IPS DF 6.9 (cell line): ENCODE measurements at regions not wholly inside any gene's neighbourhood (a gene's known extent, or its start where the extent isn't known, plus 50 kb on each side); places are given as distances from the start of the nearest gene placed in this dataset.

ENCODE experiments used
- DNase-seq: peaks from one replicate; pipeline ENCODE4 v3.0.0-alpha.2; 2013; ENCODE audit warnings: low read depth, low spot score
- H3K27ac ChIP-seq: one replicate; pipeline ENCODE4 v1.5.1; 2013; ENCODE audit warnings: low read length, control low read depth
- H3K27me3 ChIP-seq: 2 replicates; pipeline ENCODE4 v1.6.1; 2013; ENCODE audit warnings: mild to moderate bottlenecking, low read length; ENCODE audit not compliant: control insufficient read depth, insufficient read depth
- H3K36me3 ChIP-seq: 2 replicates; pipeline ENCODE4 v1.6.1; 2013; ENCODE audit warnings: low read length; ENCODE audit not compliant: control insufficient read depth, insufficient read depth
- H3K4me1 ChIP-seq: 2 replicates; pipeline ENCODE4 v1.6.1; 2013; ENCODE audit warnings: low read length; ENCODE audit not compliant: control insufficient read depth, insufficient read depth
- H3K4me3 ChIP-seq: 2 replicates; pipeline ENCODE4 v1.5.1; 2013; ENCODE audit warnings: mild to moderate bottlenecking, low read length
- H3K9me3 ChIP-seq: 2 replicates; pipeline ENCODE4 v1.6.1; 2013; ENCODE audit warnings: low read length, inconsistent platforms; ENCODE audit not compliant: control insufficient read depth, insufficient read depth
- WGBS: extraction: QIAGEN DNeasy Blood & Tissue Kit; methylation state at CpG from one replicate; pipeline ENCODE4 v1.1.7; 2013; ENCODE audit warnings: mixed read lengths, missing lambda C conversion rate; ENCODE audit not compliant: insufficient read length, insufficient coverage; 5-methylcytosine and 5-hydroxymethylcytosine counted together

DNA sequence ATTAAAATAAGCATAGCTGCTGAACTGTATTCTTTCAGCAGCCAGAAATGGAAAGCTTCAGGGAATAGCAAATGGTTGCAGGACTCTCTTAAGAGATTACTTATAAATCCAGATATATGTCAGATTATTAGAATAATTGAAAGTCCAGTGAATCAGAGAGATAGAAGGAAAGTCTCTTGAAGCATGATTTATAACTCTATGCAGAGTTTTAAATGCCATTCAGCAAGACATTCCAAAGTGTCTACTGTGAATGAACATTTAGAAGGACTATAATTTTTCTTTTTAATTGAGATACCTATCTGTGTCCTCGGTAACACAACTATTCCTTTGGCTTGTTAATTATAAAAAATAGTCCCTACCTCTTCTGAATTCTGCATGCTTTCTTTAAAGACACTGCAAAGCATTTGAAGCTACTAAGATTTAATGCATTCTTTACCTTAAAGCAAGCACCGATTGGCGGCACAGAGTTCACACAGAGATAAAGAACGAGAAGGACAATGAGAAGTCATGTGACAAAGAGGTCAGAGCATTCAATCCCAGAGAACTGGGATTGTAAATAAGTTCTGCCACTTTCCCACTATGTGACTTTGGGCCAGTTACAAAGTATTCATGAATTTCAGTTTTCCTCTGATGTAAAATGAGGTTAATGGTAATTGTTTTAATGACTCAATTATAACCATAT, 371.0 kb upstream of the ATP2B1 start:
- Histone ChIP-seq H3K9me3 (no peaks in the 10 kb centered on the region), H3K36me3 (no peaks in the 10 kb centered on the region), H3K4me3 (no peak overlapping the region), H3K27ac (no peak overlapping the region), H3K4me1 (no peaks in the 10 kb centered on the region), H3K27me3 (no peaks in the 10 kb centered on the region)
- WGBS = no CpG with 5 or more reads among the region's 4 CpGs
- DNase-seq = no peak

DNA sequence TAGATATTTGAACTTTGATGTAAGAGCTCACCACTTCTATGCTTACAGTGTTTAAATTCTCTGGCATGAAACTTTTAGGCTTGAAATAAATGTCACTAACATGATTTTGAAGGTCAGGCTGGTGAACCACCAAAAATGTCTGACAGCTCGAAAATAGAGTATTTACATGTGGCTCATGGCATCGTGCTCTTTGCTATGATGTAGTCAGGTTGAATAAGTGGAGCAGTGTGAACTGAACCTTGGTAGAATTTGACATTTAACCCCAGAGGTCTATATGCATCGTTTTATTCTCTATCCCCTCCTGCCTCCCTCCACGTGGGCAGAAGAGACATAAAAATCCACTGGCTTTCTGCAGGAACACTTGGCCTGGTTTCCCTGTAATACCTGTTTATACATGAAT, 369.7 kb upstream of the ATP2B1 start:
- Histone ChIP-seq H3K36me3 (no peaks in the 10 kb centered on the region), H3K9me3 (no peaks in the 10 kb centered on the region), H3K4me3 (no peak overlapping the region), H3K27ac (no peak overlapping the region), H3K27me3 (no peaks in the 10 kb centered on the region), H3K4me1 (no peaks in the 10 kb centered on the region)
- no peak for DNase-seq
- no CpG with 5 or more reads among the region's 4 CpGs for WGBS

DNA sequence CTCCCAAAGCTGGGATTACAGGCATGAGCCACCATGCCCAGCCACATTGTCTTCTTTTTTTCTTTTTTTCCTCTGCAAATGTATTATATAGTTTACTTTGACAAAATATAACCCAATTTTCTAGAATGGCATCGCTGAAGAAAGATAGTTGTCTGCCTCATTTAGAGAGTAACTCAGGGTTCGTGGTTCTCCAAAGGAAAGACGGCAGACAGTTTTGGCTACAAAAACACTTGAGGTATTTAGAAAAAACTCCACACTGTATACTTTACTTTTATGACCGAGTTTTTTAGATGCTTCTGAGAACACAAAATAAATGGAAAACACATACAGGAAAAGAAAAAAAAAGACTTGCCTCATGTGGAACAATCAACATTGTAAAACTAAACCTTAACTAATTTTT, 369.1 kb upstream of the ATP2B1 start:
- Histone ChIP-seq H3K36me3 (no peaks in the 10 kb centered on the region), H3K27me3 (no peaks in the 10 kb centered on the region), H3K9me3 (no peaks in the 10 kb centered on the region), H3K4me1 (no peaks in the 10 kb centered on the region), H3K4me3 (no peak overlapping the region), H3K27ac (no peak overlapping the region)
- no CpG with 5 or more reads among the region's 4 CpGs for WGBS
- no peak for DNase-seq

GRCh38 chr12:90076851-90077319, 368.2 kb upstream of the ATP2B1 start:
- Histone ChIP-seq H3K4me1 (no peaks in the 10 kb centered on the region), H3K9me3 (no peaks in the 10 kb centered on the region), H3K36me3 (no peaks in the 10 kb centered on the region), H3K4me3 (no peak overlapping the region), H3K27me3 (no peaks in the 10 kb centered on the region), H3K27ac (no peak overlapping the region)
- DNase-seq = no peak
- WGBS = no CpG with 5 or more reads among the region's 3 CpGs

DNA sequence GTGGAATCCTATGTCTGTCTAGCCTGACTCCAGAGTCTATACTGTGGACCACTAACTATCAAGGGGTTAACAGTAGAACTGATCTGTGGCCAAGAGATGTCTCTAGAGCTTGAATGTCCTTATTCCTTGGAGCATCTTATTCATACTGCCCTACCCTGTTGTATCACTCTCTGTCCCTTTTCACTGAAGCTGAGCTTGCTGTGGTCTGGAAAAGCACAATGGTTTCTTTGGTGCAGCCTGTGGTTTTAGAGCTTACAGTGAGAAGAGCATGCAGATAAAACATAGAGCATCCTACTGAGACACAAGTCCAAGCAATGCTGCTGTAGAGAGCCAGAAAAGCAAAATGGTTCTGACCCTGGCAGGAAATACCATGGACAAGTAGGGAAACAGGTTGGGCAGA, 367.0 kb upstream of the ATP2B1 start:
- H3K36me3 ChIP-seq = no peaks in the 10 kb centered on the region
- DNase-seq = no peak
- no peaks in the 10 kb centered on the region for H3K9me3 ChIP-seq
- H3K4me3 ChIP-seq = no peak overlapping the region
- H3K27ac ChIP-seq = no peak overlapping the region
- H3K27me3 ChIP-seq = no peaks in the 10 kb centered on the region
- H3K4me1 ChIP-seq = no peaks in the 10 kb centered on the region

DNA sequence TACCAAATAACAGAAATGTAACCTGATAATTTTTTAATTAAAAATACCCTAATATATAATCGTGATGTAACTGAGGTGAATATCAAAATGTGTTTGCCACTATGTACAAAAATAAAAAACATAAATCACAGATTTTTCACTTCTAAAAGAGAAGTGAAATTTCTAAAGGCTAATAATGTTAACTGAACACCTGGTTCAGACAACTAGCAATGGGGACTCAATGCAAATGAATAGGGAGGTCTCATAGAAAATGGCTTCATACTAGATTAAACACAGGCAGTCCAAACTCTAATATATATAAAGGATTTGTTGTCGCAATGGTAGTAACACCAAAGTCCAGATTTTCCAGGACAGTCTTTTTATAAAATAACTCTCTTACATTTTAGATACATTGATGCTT, 365.4 kb upstream of the ATP2B1 start:
- Histone ChIP-seq H3K27ac (no peak overlapping the region), H3K9me3 (no peaks in the 10 kb centered on the region), H3K4me3 (no peak overlapping the region), H3K27me3 (no peaks in the 10 kb centered on the region), H3K36me3 (no peaks in the 10 kb centered on the region), H3K4me1 (no peaks in the 10 kb centered on the region)
- DNase-seq = no peak
- no CpG with 5 or more reads among the region's 2 CpGs for WGBS

GRCh38 chr12:90071996-90072395, 363.4 kb upstream of the ATP2B1 start:
- DNase-seq = no peak
- no CpG with 5 or more reads among the region's 8 CpGs for WGBS
- H3K27ac ChIP-seq = no peak overlapping the region
- H3K36me3 ChIP-seq = no peaks in the 10 kb centered on the region
- no peaks in the 10 kb centered on the region for H3K9me3 ChIP-seq
- H3K4me1 ChIP-seq = no peaks in the 10 kb centered on the region
- H3K4me3 ChIP-seq = no peak overlapping the region
- H3K27me3 ChIP-seq = no peaks in the 10 kb centered on the region

DNA sequence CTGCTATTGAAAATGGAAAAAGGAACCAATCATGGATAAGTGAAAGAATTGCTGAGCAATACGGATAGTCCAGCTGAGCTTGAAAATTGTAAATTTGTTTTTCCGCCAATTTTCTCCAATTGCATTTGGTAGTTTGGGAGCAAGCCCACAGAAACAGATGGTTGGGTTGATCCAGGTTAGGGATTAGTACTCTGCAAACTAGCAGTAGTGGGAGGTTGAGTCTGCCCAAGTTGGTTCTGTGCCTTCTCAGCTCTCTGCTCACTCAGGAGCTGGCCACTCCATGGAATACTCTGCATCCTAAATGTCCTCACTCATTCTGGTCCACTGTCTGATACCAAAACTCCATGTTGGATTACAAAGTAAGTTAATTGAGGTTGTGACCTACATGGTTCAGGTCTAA, 361.1 kb upstream of the ATP2B1 start:
- H3K36me3 ChIP-seq = no peaks in the 10 kb centered on the region
- H3K4me1 ChIP-seq = no peaks in the 10 kb centered on the region
- DNase-seq = no peak
- H3K4me3 ChIP-seq = no peak overlapping the region
- H3K27me3 ChIP-seq = no peaks in the 10 kb centered on the region
- H3K27ac ChIP-seq = no peak overlapping the region
- no peaks in the 10 kb centered on the region for H3K9me3 ChIP-seq
- no CpG with 5 or more reads among the region's 2 CpGs for WGBS

GRCh38 chr12:90067791-90068190, 359.2 kb upstream of the ATP2B1 start:
- no peak for DNase-seq
- no CpG with 5 or more reads among the region's 1 CpG for WGBS
- H3K4me1 ChIP-seq = no peaks in the 10 kb centered on the region
- H3K27ac ChIP-seq = no peak overlapping the region
- H3K36me3 ChIP-seq = no peaks in the 10 kb centered on the region
- H3K27me3 ChIP-seq = no peaks in the 10 kb centered on the region
- H3K9me3 ChIP-seq = no peaks in the 10 kb centered on the region
- H3K4me3 ChIP-seq = no peak overlapping the region

GRCh38 chr12:90064852-90065801, 356.5 kb upstream of the ATP2B1 start:
- WGBS = no CpG with 5 or more reads among the region's 4 CpGs
- Histone ChIP-seq H3K4me3 (no peak overlapping the region), H3K27ac (no peak overlapping the region), H3K4me1 (no peaks in the 10 kb centered on the region), H3K27me3 (no peaks in the 10 kb centered on the region), H3K9me3 (no peaks in the 10 kb centered on the region), H3K36me3 (no peaks in the 10 kb centered on the region)
- no peak for DNase-seq
